Trophoblast cell (in vitro differentiated cells and primary cell): ENCODE measurements at regions not wholly inside any gene's neighbourhood (a gene's known extent, or its start where the extent isn't known, plus 50 kb on each side); places are given as distances from the start of the nearest gene placed in this dataset.

Source experiments
- DNase-seq, 2 donors: peaks; one replicate each; pipeline ENCODE4 v3.0.0-alpha.2; 2016
- H2AFZ ChIP-seq: 2 replicates; pipeline ENCODE4 v1.6.1; 2013; ENCODE audit warnings: low read length, moderate library complexity, mild to moderate bottlenecking; ENCODE audit not compliant: insufficient read depth, poor library complexity
- H2AK5ac ChIP-seq: 2 replicates; pipeline ENCODE4 v1.6.1; 2013; ENCODE audit warnings: mild to moderate bottlenecking, low read length
- H2BK120ac ChIP-seq: 2 replicates; pipeline ENCODE4 v1.6.1; 2013; ENCODE audit warnings: low read length, mild to moderate bottlenecking, moderate library complexity; ENCODE audit not compliant: insufficient read depth, poor library complexity
- H2BK12ac ChIP-seq: 2 replicates; pipeline ENCODE4 v1.6.1; 2013; ENCODE audit warnings: mild to moderate bottlenecking, low read length, moderate library complexity
- H2BK5ac ChIP-seq: 2 replicates; pipeline ENCODE4 v1.6.1; 2013; ENCODE audit warnings: low read length, low read depth, moderate library complexity, mild to moderate bottlenecking; ENCODE audit not compliant: poor library complexity
- H3K14ac ChIP-seq: 2 replicates; pipeline ENCODE4 v1.6.1; 2013; ENCODE audit warnings: mild to moderate bottlenecking, low read length
- H3K18ac ChIP-seq: 2 replicates; pipeline ENCODE4 v1.6.1; 2013; ENCODE audit warnings: mild to moderate bottlenecking, low read length
- H3K23ac ChIP-seq: 2 replicates; pipeline ENCODE4 v1.6.1; 2013; ENCODE audit warnings: low read length
- H3K27ac ChIP-seq: 2 replicates; pipeline ENCODE4 v1.5.1; 2013; ENCODE audit warnings: low read depth, mild to moderate bottlenecking, inconsistent platforms, low read length, moderate library complexity
- H3K27me3 ChIP-seq: 2 replicates; pipeline ENCODE4 v1.6.1; 2013; ENCODE audit warnings: inconsistent platforms, mild to moderate bottlenecking, low read length, moderate library complexity; ENCODE audit not compliant: insufficient read depth
- H3K36me3 ChIP-seq, 2 experiments: 1 replicate in 1 of 2; 2 replicates in 1 of 2; pipeline ENCODE4 v1.6.1; 2013; ENCODE audit warnings: low read length in 2 of 2, mild to moderate bottlenecking in 2 of 2, moderate library complexity in 1 of 2; ENCODE audit not compliant: insufficient read depth in 2 of 2, control insufficient read depth in 1 of 2
- H3K4ac ChIP-seq: 2 replicates; pipeline ENCODE4 v1.6.1; 2013; ENCODE audit warnings: low read depth, mild to moderate bottlenecking, low read length, moderate library complexity
- H3K4me1 ChIP-seq, 2 experiments: 1 replicate in 1 of 2; 2 replicates in 1 of 2; pipeline ENCODE4 v1.6.1; 2013; ENCODE audit warnings: low read length in 2 of 2, mild to moderate bottlenecking in 2 of 2, moderate library complexity in 1 of 2; ENCODE audit not compliant: insufficient read depth in 2 of 2, control insufficient read depth in 1 of 2
- H3K4me2 ChIP-seq: 2 replicates; pipeline ENCODE4 v1.6.1; 2013; ENCODE audit warnings: inconsistent platforms, mild to moderate bottlenecking, low read length, moderate library complexity
- H3K4me3 ChIP-seq: 2 replicates; pipeline ENCODE4 v1.5.1; 2013; ENCODE audit warnings: mild to moderate bottlenecking, low read depth, low read length, inconsistent platforms
- H3K79me1 ChIP-seq: one replicate; pipeline ENCODE4 v1.6.1; 2013; ENCODE audit warnings: low read length
- H3K79me2 ChIP-seq: 2 replicates; pipeline ENCODE4 v1.6.1; 2013; ENCODE audit warnings: low read length, mild to moderate bottlenecking; ENCODE audit not compliant: control insufficient read depth, insufficient read depth, poor library complexity
- H3K9ac ChIP-seq: 2 replicates; pipeline ENCODE4 v1.6.1; 2013; ENCODE audit warnings: mild to moderate bottlenecking, low read length
- H3K9me3 ChIP-seq: 2 replicates; pipeline ENCODE4 v1.6.1; 2013; ENCODE audit warnings: low read depth, mild to moderate bottlenecking, control low read depth, inconsistent platforms, low read length; ENCODE audit not compliant: insufficient read depth
- H4K12ac ChIP-seq: 2 replicates; pipeline ENCODE4 v1.6.1; 2013; ENCODE audit warnings: low read depth, mild to moderate bottlenecking, low read length, moderate library complexity
- H4K8ac ChIP-seq: 2 replicates; pipeline ENCODE4 v1.6.1; 2013; ENCODE audit warnings: low read depth, mild to moderate bottlenecking, low read length, moderate library complexity
- H4K91ac ChIP-seq: one replicate; pipeline ENCODE4 v1.6.1; 2013; ENCODE audit warnings: low read depth, mild to moderate bottlenecking, low read length, moderate library complexity
- WGBS: extraction: QIAGEN DNeasy Blood & Tissue Kit; methylation state at CpG from one replicate; pipeline ENCODE4 v1.1.7; 2013; ENCODE audit warnings: missing lambda C conversion rate; ENCODE audit not compliant: insufficient read length, insufficient coverage; ENCODE audit errors: extremely low coverage; 5-methylcytosine and 5-hydroxymethylcytosine counted together

- Histone ChIP-seq H2BK120ac (no peak overlapping the region), H3K9ac (no peak overlapping the region), H4K91ac (no peak overlapping the region), H2BK12ac (no peak overlapping the region), H2AK5ac (no peak overlapping the region), H3K4me1 (no peaks in the 10 kb centered on the region), H3K27me3 (no peaks in the 10 kb centered on the region), H3K4ac (no peak overlapping the region), H3K23ac (no peak overlapping the region), H3K9me3 (no peaks in the 10 kb centered on the region), H3K14ac (no peak overlapping the region), H2AFZ (no peak overlapping the region), H2BK5ac (no peak overlapping the region), H3K79me2 (no peaks in the 10 kb centered on the region), H4K8ac (no peak overlapping the region), H3K18ac (no peak overlapping the region), H3K36me3 (no peaks in the 10 kb centered on the region), H3K79me1 (no peaks in the 10 kb centered on the region), H4K12ac (no peak overlapping the region), H3K27ac (no peak overlapping the region), H3K4me3 (no peak overlapping the region), H3K4me2 (no peak overlapping the region)
- WGBS, result no CpG with 5 or more reads among the region's 3 CpGs
- no peak for DNase-seq
These were observed 533.1 kb downstream of the OTOL1 start for GRCh38 chr3:162029736-162030135.

DNA sequence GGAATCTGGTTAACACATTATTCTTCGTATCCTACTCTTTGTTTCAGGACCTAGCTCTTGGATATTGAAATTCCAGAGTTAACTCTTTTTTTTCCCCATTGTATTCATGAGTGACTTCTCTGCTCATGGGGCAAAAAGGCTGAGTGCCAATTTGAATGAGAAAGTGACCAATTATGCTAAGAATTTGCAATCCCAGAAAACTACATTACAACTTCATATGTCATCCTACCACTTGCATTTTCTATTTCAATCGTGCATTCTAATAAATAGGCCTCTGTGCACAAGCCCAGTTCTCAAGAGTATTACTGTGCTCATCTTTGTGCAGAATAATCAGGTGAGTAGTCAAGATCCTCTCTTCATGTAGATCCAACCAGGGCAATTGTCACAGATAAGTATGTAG, 537.8 kb downstream of the OTOL1 start:
- H3K4me1 ChIP-seq, result no peaks in the 10 kb centered on the region
- no peak overlapping the region for H3K9ac ChIP-seq
- no peak overlapping the region for H2BK5ac ChIP-seq
- H2AFZ ChIP-seq, result no peak overlapping the region
- H3K4me3 ChIP-seq, result no peak overlapping the region
- H3K36me3 ChIP-seq, result no peaks in the 10 kb centered on the region
- no peak overlapping the region for H2BK12ac ChIP-seq
- no peak for DNase-seq
- no peak overlapping the region for H4K91ac ChIP-seq
- no peak overlapping the region for H4K12ac ChIP-seq
- no peak overlapping the region for H3K4ac ChIP-seq
- WGBS, result no CpG with 5 or more reads among the region's 2 CpGs
- no peak overlapping the region for H3K18ac ChIP-seq
- no peaks in the 10 kb centered on the region for H3K79me1 ChIP-seq
- H3K79me2 ChIP-seq, result no peaks in the 10 kb centered on the region
- no peak overlapping the region for H2BK120ac ChIP-seq
- H4K8ac ChIP-seq, result no peak overlapping the region
- H3K27ac ChIP-seq, result no peak overlapping the region
- no peak overlapping the region for H3K14ac ChIP-seq
- no peaks in the 10 kb centered on the region for H3K27me3 ChIP-seq
- H3K4me2 ChIP-seq, result no peak overlapping the region
- no peaks in the 10 kb centered on the region for H3K9me3 ChIP-seq
- H2AK5ac ChIP-seq, result no peak overlapping the region
- H3K23ac ChIP-seq, result no peak overlapping the region

DNA sequence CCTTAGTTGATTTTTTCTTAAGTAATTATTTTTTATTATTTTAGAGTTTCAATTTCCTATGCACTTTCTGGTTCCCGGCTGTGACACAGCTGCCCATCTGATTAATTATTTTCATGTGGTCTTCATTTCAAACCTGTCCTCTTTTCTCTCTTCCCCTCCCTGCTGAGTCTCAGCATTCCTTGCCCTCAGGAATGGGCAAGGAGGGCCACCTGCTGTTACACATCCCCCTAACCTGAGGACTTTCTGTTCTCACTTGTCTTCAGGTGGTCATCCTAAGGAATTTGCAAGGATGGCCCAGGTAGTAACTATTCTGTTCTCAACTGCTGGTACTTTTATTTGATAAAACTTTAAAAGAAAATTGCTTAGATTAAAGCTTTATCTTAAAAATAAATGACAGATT, 545.0 kb downstream of the OTOL1 start:
- H4K91ac ChIP-seq, result no peak overlapping the region
- no CpG with 5 or more reads among the region's 1 CpG for WGBS
- no peaks in the 10 kb centered on the region for H3K4me1 ChIP-seq
- no peak overlapping the region for H2AFZ ChIP-seq
- H3K36me3 ChIP-seq, result no peaks in the 10 kb centered on the region
- no peak overlapping the region for H3K4me2 ChIP-seq
- H4K8ac ChIP-seq, result no peak overlapping the region
- H4K12ac ChIP-seq, result no peak overlapping the region
- no peak overlapping the region for H3K9ac ChIP-seq
- no peak overlapping the region for H3K23ac ChIP-seq
- no peak overlapping the region for H3K4ac ChIP-seq
- no peaks in the 10 kb centered on the region for H3K79me1 ChIP-seq
- no peaks in the 10 kb centered on the region for H3K27me3 ChIP-seq
- DNase-seq, result no peak
- no peak overlapping the region for H3K14ac ChIP-seq
- H2BK12ac ChIP-seq, result no peak overlapping the region
- no peak overlapping the region for H3K27ac ChIP-seq
- no peak overlapping the region for H2AK5ac ChIP-seq
- no peaks in the 10 kb centered on the region for H3K79me2 ChIP-seq
- H2BK120ac ChIP-seq, result no peak overlapping the region
- no peak overlapping the region for H3K4me3 ChIP-seq
- H3K18ac ChIP-seq, result no peak overlapping the region
- H3K9me3 ChIP-seq, result no peaks in the 10 kb centered on the region
- H2BK5ac ChIP-seq, result no peak overlapping the region

DNA sequence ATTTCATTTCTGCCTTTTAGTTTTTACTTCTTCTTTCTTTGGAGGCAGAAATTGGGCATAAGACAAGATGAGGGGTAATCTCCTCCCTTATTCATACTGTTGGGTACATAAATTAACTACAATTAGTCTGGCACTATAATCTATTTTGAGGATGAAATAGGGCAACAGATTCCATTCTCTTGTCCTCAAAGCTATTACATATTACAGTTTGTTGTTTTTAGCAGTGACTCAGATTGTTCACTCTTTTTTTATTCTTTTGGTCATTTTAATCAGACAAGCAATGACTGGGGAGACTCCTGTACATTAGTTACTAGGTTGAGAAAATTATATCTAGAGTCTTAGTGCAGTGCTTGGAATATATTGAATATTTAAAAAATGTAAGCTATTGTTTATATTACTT, 556.0 kb downstream of the OTOL1 start:
- Histone ChIP-seq H3K23ac (no peak overlapping the region), H3K14ac (no peak overlapping the region), H3K79me1 (no peaks in the 10 kb centered on the region), H3K9ac (no peak overlapping the region), H2AK5ac (no peak overlapping the region), H4K12ac (no peak overlapping the region), H2AFZ (no peak overlapping the region), H3K9me3 (no peaks in the 10 kb centered on the region), H3K4me1 (no peaks in the 10 kb centered on the region), H2BK12ac (no peak overlapping the region), H3K4ac (no peak overlapping the region), H3K27ac (no peak overlapping the region), H2BK120ac (no peak overlapping the region), H3K79me2 (no peaks in the 10 kb centered on the region), H3K4me3 (no peak overlapping the region), H3K36me3 (no peaks in the 10 kb centered on the region), H4K91ac (no peak overlapping the region), H3K4me2 (no peak overlapping the region), H4K8ac (no peak overlapping the region), H2BK5ac (no peak overlapping the region), H3K18ac (no peak overlapping the region), H3K27me3 (no peaks in the 10 kb centered on the region)
- DNase-seq, result no peak
